ENCODE measurements at regions not wholly inside any gene's neighbourhood (a gene's known extent, or its start where the extent isn't known, plus 50 kb on each side); places are given as distances from the start of the nearest gene placed in this dataset.

DNA sequence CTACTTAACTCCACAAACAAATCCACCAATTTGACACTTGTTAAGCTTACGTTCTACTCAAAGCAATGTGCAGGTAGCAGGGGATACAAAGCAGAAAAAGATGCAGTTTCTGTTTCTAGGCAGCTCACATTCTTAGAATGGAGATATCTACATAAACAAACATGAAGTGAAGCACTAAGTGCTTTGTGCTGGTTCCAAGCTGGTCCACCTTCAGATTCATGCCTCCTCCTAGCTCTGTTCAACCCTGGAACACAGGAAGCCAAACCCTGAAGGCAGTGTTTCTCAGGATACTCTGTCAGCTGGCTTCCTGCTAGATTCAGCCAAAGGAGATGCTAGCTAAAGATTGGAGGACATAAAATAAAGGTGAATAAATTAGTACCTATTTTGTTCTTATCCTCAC, 55.3 kb upstream of the NOL4 start:
- Histone ChIP-seq H3K27ac (no peak overlapping the region), H3K4me1 (no peaks in the 10 kb centered on the region), H3K9me3 (no peaks in the 10 kb centered on the region), H3K4me3 (no peak overlapping the region), H3K36me3 (ENCODE audit: insufficient read depth in 1 of 2, low read depth in 1 of 2) (no peaks in the 10 kb centered on the region), H3K27me3 (ENCODE audit: insufficient read depth in 3 of 3, low read length in 2 of 3) (no peaks in the 10 kb centered on the region)
- intact Hi-C loops (cut with DNase I) = no loop called here
- WGBS, 3 donors = 78 to 85% (median 81%) methylated on average over 1 of the region's 1 CpG
- TF ChIP-seq, protein P1, sequence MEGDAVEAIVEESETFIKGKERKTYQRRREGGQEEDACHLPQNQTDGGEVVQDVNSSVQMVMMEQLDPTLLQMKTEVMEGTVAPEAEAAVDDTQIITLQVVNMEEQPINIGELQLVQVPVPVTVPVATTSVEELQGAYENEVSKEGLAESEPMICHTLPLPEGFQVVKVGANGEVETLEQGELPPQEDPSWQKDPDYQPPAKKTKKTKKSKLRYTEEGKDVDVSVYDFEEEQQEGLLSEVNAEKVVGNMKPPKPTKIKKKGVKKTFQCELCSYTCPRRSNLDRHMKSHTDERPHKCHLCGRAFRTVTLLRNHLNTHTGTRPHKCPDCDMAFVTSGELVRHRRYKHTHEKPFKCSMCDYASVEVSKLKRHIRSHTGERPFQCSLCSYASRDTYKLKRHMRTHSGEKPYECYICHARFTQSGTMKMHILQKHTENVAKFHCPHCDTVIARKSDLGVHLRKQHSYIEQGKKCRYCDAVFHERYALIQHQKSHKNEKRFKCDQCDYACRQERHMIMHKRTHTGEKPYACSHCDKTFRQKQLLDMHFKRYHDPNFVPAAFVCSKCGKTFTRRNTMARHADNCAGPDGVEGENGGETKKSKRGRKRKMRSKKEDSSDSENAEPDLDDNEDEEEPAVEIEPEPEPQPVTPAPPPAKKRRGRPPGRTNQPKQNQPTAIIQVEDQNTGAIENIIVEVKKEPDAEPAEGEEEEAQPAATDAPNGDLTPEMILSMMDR (IDR thresholded peaks at IDR 0.05) = no peak
- DNase-seq (no peak), ATAC-seq (no peak)

DNA sequence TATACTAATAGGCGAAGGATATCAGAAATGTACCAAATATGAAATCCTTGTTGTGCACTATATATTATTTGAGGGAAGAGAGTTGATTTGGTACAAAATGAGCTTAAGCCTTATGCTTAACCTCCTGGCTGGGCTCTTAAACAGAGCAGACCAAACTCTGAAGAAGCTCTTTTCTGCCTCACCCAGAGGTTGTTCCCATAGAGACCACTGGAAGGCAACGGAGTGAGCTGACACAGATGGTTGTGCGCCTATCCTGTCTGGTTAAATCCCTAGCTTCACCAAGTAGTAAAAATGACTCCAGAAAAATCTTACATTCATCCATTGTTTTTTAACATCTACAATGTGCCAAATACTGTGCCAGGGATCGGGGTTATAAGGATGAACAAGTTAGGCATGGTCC, 55.9 kb upstream of the NOL4 start:
- Histone ChIP-seq H3K4me3 (no peak overlapping the region), H3K9me3 (no peaks in the 10 kb centered on the region), H3K27ac (no peak overlapping the region), H3K4me1 (no peaks in the 10 kb centered on the region), H3K27me3 (ENCODE audit: insufficient read depth in 3 of 3, low read length in 2 of 3) (no peaks in the 10 kb centered on the region), H3K36me3 (ENCODE audit: insufficient read depth in 1 of 2, low read depth in 1 of 2) (no peaks in the 10 kb centered on the region)
- TF ChIP-seq, protein P1 (IDR thresholded peaks at IDR 0.05) = no peak
- ATAC-seq (no peak), DNase-seq (no peak)
- intact Hi-C loops (cut with DNase I) = no loop called here
- WGBS, 3 donors = 50 to 60% (median 52%) methylated on average over 4 of the region's 4 CpGs

DNA sequence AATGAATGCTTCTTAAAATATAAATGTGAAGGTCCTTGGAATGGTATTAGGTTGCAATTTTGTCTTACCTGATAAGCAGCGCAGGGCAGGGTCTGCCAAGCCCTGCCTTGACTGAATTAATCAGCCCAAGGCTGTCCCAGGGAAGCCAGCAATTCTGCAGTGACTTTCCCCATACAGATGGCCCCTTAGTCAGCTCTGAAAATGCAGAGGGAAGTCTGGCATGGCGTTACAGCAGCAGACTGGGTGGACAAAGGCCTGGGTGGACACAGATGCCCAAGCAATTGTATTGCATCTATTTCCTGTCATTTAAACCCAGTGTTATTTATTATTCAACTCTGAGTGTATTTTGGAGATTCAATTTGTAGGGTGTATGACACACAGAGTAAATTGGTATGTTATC, 56.6 kb upstream of the NOL4 start:
- Histone ChIP-seq H3K27ac (no peak overlapping the region), H3K4me1 (no peaks in the 10 kb centered on the region), H3K4me3 (no peak overlapping the region), H3K9me3 (no peaks in the 10 kb centered on the region), H3K27me3 (ENCODE audit: insufficient read depth in 3 of 3, low read length in 2 of 3) (no peaks in the 10 kb centered on the region), H3K36me3 (ENCODE audit: insufficient read depth in 1 of 2, low read depth in 1 of 2) (no peaks in the 10 kb centered on the region)
- WGBS, 3 donors = 66 to 67% (median 67%) methylated on average over 2 of the region's 2 CpGs
- intact Hi-C loops (cut with DNase I) = no loop called here
- no peak for ATAC-seq
- TF ChIP-seq, protein P1 (IDR thresholded peaks at IDR 0.05) = no peak
- DNase-seq = no peak

DNA sequence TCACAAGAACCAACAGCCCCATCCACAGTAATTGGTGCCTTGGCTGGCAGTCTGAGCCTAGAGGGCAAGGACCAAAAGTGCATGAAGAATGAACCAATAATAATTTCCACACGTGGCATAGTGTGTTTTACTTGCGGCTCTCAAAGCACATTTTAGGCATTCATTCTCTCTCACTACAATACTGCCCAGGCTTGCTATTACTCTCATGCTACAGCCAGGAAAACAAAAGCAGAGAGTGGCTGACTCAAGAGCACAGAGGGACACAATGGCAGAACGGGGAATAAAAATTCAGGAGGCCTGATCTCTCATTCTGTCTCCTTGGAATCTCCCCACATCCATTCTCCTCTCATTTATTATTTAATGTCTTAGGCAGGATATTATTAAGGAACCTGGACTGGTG, 57.0 kb upstream of the NOL4 start:
- H3K4me1 ChIP-seq = no peaks in the 10 kb centered on the region
- no peaks in the 10 kb centered on the region for H3K9me3 ChIP-seq
- H3K36me3 ChIP-seq (ENCODE audit: insufficient read depth in 1 of 2, low read depth in 1 of 2) = no peaks in the 10 kb centered on the region
- intact Hi-C loops (cut with DNase I) = no loop called here
- no peak overlapping the region for H3K4me3 ChIP-seq
- no peak for DNase-seq
- no peak for ATAC-seq
- no peak overlapping the region for H3K27ac ChIP-seq
- H3K27me3 ChIP-seq (ENCODE audit: insufficient read depth in 3 of 3, low read length in 2 of 3) = no peaks in the 10 kb centered on the region
- TF ChIP-seq, protein P1 (IDR thresholded peaks at IDR 0.05) = no peak
- WGBS, 3 donors = 52 to 73% (median 60%) methylated on average over 3 of the region's 3 CpGs

DNA sequence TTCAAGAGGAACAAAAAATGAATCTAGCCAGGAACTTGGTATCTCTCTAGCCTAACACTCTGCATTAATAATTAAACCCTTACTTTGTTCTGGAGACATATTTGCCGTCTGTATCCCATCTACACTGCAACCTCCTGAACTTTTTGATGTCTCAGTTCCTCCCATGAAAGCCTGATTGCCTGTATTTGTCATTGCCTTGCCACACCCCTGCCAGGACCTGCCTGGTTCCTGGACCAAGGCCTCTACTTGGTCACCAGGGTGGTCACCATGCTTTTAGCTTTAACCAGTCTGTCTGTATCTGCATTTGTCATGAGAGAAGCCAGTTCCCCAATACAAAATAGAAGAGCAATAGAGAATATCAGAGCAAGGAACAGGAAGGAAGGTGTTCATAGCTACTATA, 58.8 kb upstream of the NOL4 start:
- H3K27ac ChIP-seq = no peak overlapping the region
- H3K4me1 ChIP-seq = no peaks in the 10 kb centered on the region
- ATAC-seq = no peak
- H3K36me3 ChIP-seq (ENCODE audit: insufficient read depth in 1 of 2, low read depth in 1 of 2) = no peaks in the 10 kb centered on the region
- intact Hi-C loops (cut with DNase I) = no loop called here
- DNase-seq = no peak
- H3K27me3 ChIP-seq (ENCODE audit: insufficient read depth in 3 of 3, low read length in 2 of 3) = no peaks in the 10 kb centered on the region
- 71 to 83% (median 81%) methylated on average over 1 of the region's 1 CpG for WGBS, 3 donors
- no peak overlapping the region for H3K4me3 ChIP-seq
- no peaks in the 10 kb centered on the region for H3K9me3 ChIP-seq
- TF ChIP-seq, protein P1 (IDR thresholded peaks at IDR 0.05) = no peak

Measured in psoas muscle (tissue), 7 donors.